ENCODE measurements at regions not wholly inside any gene's neighbourhood (a gene's known extent, or its start where the extent isn't known, plus 50 kb on each side); places are given as distances from the start of the nearest gene placed in this dataset.
"Not testable (repeated sequence)": the region's sequence is repeated elsewhere in the genome, so short reads cannot be mapped to it uniquely, and the experiment has no call there.

DNA sequence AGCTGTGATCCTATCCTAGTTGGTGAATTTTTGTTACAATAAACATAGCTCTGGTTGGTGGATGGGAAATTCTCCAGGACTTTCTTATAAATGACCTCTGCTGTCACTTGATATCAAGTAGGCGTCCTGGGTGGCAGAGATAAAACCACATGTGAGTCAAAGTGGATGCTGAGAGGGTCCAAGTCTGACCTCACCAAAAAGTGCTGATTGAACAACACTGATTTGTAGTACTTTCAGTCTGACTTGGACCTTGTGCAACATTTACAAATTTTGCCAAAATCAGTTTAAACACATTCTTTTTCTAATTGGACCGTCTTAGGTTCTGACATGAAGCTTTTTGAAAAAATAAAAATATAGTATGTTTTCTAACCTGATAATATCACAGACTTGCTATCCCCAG, 585.6 kb downstream of the GALC start:
- no peak for DNase-seq

DNA sequence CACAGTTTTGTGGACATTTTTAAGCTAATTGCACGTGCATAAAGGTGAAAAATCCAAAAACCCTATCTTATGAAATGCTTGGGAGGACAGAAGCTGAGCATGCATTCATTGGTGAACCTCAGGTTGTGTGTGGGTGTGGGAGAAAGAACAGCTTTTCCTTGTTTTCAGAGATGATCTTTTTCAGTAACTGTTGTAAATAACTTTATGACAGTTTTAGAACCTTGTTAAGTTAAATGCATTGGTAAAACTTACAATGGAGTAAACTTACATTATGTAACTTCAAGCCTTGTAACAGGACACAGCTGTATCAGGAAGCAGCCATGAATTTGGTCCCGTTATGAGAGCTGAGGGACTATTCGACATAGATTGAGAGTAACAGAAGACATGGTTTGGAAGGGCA, 587.4 kb downstream of the GALC start:
- no peak for DNase-seq

DNA sequence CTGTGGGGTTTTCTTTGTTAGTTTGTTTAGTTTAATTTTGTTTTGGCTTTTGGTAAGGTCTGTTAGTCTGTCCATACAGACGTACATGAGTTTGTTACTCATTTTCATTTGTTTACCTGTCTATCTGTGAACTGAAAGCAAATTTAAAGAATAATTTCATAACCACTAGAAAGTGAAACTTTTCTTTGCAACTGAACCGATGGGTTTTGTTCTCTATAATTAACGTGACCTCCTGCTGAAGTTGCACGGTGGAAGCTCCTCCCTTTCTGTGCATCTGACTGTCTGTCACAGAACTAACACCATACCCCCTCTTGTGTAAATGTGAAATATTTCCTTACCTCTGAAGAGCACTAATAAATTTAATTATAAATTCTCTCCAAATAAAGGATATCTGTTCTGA, 595.5 kb downstream of the GALC start:
- DNase-seq, result no peak

DNA sequence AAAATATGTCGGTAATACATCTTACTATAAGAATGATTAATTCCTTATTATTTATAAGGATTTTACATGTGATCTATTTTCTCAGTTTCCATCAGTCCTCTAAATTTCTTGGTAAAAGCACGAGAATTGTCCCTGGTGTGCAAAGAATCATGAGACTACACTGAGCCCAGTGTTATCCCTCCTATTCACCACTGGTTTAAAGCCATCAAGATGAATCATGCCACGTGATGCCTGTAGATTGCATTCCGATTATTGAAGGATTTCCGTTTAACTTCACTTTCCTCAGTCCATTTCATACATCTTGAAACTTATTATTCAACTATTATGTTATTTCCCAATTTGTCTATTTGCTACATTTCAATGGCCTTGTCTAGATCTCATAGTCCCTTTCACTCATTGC, 601.9 kb downstream of the GALC start:
- DNase-seq, result no peak

DNA sequence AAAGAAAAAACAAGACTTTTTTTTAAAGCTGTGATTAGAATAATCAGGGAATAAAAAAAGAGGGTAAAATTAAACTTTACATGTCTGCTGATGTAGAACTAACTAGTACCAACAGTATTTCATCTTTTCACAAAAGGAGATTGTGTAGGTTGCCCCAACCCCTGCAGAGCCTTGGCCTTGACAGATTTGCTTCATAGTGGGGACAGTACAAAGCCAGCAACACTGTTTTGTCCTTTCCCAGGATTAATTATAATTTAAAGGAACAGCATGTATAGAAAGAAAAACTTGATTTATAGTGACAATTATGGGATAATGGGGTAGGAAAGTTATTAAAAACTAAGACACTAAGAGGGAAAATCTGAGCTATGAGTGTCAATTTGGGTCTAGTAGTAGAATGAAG, 604.0 kb downstream of the GALC start:
- DNase-seq, result no peak

DNA sequence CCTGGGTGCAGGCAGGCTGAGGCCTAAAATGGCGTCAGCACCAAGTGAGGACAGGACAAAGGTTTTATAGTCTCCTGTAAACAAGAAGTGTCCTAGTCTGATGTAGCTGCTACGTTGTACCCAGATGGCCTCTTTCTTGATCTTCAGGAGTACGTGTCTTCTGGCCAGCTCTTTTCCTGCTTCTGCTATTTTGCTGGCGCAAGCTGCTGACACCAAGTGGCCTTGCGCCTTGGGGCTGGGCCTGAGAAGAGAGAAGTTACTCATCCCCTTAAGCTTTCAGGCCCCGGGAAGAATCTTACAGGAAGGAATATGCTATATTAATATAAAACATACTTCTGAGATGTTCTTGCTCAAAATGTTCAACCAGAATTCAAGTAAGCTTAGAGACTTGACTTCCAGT, 605.2 kb downstream of the GALC start:
- no peak for DNase-seq

DNA sequence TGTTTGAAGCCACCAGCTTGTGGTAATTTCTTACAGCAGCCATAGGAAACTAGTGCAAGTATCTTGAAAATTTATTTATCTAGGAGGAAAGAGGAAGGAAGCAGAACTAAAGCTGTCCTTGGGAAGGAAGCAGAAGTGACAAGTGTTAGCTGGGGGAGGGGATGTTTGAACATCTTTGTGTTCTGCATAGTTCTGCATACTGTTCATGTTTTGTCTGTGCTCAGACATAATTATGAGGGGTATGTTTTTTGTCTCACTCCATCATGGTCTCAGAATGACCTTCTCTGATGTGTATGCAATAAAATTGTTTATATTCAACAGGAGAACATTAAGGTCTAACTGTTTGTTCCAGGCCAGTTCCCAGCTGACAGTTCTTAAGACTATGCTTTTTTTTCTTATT, 606.5 kb downstream of the GALC start:
- no peak for DNase-seq

DNA sequence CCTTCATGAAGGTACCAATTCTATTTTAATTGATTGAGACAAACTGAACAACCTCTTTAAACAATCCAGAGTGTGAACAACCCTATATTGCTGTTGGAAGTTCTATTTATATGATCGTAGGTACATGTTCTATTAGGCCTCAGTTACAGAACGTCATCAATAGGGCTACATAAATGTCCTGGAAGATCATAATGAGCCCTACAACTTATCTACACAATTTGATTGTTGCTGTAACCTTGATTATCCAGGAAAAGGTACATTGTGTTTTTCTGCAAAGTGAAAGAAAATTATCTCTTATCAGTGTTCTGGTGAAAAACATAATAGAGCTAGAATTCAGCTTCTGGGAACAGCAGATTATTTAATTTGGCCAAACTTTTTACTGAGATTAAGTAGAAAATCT, 612.9 kb downstream of the GALC start:
- no peak for DNase-seq

DNA sequence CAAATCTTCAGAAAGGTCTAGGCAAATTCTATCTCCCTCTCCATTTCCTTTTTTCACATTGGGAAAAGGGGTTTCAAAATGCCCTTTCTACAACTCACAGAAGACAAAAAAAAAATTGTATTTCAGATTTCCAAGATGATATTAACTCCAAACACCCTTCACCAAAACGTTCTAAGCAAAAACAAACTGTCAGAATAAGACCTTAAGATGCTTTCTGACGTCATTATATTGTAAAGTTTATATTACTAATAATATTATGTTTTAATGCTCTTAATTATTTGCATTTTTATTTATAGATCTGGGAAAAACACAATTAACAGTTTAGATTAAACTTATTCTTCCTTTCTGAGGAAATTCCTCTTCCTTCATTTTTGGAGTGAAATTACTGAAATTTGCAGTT, 624.2 kb downstream of the GALC start:
- DNase-seq, result no peak

DNA sequence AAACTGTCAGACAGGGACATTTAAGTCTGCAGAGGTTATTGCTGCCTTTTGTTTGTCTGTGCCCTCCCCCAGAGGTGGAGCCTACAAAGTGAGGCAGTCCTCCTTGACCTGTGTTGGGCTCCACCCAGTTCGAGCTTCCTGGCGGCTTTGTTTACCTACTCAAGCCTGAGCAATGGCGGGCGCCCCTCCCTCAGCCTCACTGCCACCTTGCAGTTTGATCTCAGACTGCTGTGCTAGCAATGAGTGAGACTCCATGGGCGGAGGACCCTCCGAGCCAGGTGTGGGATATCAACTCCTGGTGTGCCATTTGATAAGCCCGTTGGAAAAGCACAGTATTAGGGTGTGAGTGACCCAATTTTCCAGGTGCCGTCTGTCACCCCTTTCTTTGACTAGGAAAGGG, 632.7 kb downstream of the GALC start:
- not testable (repeated sequence) for DNase-seq

DNA sequence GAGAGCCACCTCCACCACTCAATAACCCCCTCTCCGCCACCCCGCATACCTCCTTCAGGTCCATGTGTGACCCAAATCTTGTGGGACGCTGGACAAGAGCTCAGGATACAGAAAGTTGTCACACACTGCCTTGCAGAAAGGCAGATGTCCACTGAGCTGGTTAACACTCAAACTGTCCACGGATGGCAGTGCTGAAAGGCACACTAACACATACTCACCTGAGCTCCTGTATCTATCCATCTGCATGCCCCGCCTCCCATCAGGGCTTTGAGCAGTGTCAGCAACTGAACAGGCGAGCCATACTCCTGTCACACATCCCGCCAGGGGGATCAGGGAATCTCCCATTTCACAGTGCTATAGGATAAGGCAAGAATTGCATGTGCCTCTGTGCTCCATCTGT, 642.0 kb downstream of the GALC start:
- peak; percentile 63 for DNase-seq

DNA sequence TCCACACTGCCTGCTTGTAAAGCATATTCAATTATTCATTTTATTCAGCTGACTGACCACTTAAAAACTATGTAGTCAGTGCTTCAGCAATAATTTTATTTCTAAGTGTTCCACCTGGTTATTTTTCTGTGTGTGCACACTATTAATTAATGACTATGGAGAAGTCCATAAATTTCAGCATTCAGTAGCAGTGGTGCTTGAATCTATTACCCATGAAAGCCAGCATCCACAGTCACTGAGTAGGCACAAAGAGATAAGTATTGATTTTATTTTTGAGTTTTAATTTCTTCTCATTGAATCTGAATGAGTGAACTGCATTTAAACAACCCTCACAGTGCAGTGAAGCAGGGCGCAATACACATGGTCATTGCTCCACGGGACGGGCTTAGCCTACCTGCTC, 643.1 kb downstream of the GALC start:
- DNase-seq, result no peak

DNA sequence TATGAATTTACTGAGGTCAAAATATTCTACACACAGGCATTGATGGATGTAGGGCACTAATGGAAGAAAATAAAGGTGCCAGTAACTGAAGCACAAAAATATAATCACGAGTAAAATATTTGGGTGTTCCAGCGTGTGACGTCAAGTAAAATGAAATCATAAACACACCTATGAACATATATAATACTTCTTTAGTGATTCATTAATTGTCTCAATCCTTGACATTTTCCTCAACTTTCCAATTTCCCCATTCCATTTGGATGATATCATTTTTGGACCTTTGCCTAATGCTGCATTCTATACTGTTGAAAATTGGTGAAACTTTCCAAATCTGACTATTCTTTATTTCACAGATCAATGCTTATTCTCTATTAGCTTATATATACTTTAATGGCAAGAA, 649.3 kb downstream of the GALC start:
- no peak for DNase-seq

DNA sequence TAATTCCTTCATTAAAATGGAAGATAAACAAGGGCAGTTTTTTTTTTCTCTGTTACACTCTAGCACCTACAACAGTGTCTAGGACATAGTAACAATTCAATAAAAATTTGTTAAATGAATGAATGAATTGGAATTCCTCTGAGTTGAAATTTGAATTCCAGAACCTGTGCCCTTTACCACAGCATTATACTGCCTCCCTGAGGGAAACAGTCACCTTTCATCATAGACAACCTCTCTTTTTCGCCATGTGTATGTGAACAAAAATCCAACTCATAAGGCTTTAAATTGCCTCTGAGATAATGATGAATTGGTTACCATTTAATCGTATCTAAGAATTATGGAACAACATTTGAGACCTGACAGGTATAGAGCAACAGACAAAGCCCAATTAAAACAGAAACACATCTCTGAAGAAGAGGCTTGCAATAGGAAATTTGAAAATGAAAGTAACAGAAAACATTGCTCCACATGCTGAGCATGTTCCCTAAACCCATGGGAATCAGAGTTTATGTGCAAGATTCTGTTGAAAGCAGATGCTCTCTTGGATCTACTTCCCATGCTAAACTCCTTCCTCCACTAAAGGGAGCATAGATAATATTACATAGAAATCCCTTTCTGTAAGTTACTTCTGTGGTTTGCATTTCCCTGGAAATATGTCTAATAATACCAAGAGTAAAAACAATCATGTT, 657.8 kb downstream of the GALC start:
- no peak for DNase-seq

DNA sequence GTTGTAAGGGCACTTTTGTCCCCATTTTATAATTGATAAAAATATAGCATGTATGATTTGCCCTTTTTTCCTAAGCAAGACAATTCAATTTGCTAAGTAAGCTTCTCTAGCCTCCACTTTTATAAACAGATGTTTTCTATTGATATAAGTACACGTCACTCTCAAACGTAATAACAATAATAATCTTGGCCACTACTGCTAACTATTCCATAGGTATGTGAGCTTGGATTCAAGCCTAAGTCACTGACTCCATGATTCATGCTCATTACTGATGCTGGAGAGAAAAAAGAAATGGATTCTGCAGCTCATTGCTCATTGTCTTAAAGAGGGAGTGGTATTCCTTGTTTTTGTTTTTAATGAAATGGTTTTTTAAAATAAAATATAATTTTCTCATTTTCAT, 661.0 kb downstream of the GALC start:
- no peak for DNase-seq

DNA sequence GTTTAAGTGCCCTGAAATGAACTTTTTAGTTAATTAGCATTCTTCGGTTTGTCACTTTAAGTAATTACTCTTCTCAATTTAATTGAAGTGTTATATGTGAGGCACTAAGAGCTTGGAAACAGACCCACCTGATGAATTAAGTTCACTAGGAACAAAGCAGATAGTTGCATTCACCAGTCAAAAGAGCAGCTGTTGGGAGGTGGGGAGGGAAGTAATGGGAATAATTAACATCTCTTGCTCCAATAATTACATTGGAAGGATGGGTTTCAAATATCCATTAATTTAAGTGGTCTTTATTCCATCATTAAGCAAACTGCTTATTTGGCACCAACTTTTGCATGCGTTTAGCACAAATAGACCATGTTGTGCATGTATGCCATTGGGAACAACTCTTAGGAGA, 667.2 kb downstream of the GALC start:
- DNase-seq, result no peak

DNA sequence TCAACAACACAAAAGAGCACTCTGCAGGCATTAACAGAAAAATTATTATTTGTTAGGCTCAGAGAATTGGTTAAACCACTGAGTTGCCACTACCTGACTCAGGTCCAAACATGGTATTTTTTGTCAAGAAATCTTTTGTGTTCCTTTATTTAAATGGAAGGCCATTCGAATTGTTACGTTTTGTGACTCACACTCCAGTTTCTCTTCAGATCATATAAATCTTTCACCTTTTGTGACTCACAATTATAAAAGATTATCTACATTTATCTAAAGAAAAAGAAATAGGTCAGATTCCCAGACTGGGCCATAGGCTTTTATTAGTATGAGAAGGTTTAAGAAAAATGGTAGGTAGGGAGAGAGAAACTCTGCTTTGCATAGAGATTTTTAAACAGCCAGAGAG, 669.8 kb downstream of the GALC start:
- DNase-seq, result no peak

DNA sequence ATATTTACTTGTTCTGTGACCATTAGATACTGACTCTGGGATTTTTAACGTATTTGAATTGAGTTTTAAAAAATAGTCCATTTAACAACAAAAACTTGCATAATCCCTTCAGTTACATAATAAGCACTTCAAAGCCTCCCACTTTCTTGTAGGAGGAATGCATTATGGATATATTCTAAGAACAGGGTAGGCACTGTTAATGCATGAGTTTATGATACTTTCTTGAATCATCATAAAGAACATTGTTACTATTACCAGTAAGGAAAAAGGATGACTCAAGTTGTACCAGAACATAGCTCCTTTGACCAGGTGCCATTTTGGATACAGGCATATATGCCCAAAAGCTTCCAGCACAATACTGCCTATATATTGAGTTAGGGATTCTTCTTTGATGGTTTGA, 671.4 kb downstream of the GALC start:
- DNase-seq, result no peak

DNA sequence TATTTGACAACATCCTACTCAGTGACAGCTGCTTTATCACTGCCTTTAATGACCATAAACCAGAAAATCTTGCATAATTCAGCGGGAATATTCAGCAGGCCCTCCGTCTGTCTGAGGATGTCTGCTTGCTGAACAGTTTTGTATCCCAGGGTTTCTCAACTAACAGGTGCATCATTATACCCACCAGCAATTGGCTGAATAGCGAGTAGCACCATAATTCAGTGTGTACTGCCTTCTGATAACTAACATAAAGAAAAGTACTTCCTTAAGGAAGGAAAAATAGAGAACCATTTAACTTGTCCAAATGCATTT, 680.1 kb downstream of the GALC start:
- no peak for DNase-seq

DNA sequence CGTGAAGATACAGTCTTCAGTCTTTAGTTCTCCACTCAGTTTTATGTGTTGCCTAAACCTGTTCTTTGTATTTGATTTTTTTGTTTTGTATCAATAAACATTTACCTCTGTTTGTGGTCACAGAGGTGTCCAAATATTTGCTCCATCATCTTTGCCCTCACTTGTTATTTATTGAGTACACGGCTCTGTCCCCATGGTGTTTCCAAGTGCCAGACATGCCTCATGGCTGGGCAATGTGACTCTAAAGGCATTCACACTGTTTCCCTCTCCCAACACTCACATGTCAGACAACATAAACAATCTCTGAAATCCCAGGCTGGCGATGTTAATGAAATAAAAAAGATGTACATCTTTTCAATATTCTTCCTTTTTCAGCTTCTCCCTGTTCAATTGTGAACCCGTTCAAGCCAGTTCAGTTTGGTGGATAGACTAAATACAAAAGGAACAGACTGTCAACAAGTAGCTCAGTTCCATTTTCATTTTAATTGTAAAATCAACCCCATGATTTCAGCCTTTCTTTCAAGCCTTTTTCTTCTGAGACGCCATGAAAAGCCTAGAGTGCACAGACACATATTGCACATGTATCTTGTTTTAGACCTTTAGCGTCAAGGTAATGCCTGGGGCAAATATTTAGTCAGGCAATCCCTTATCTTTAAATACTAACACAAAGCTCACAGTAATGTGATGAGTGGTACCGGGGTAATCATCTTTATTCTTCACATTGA, 680.7 kb downstream of the GALC start:
- no peak for DNase-seq

DNA sequence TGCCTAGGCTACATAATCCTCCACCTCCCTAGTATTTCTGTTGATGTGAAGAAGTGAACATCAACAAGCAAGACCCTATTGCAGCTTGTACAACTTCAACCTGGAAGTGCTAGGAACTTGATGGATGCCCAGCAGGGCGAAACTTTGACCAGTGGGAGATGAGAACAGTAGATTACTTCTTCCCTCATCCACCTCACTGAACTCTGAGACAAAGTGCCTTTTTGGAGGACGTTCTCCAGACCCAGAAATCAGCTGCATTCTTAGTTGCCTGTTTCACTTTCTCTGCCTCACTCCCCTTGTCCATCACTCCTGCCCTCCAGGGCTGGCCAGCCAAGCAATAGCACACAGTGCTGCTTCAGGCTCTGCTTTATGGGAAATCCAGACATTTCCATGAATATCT, 683.4 kb downstream of the GALC start:
- DNase-seq, result peak; percentile 55

DNA sequence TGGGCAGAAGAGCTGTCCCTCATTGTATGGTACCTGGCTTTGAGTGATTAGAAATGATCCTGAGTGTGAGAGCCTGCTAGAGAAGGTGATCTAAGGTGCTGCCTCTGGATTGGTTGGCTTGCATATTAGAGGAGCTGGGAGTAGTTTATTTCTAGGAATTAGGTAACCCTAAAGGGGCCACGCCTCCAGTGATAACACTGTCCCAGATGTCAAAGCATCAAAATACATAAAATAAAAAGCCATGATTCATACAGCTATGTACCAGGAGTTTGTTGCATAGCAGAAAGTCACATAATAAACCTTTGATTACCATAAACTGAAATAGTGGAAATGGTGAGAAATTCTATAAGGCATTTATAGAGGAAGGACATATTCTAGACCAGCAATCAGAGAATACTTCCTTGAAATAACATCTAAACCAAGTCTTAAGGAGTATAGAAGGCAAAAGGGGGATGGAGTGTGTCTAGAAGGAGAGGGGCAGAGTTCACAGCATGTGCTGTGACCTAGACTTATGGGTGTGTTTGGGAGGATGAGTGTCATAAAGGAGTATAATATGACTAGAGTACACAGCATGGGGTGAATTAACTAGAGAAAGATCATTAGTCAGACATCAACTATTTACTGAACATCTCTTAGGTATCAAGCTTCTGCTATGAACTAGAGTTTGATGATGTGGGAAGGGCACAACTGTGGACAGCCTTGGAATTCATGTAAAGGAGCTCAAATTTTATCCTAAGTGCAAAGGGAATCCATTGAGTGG, 686.4 kb downstream of the GALC start:
- DNase-seq, result no peak

DNA sequence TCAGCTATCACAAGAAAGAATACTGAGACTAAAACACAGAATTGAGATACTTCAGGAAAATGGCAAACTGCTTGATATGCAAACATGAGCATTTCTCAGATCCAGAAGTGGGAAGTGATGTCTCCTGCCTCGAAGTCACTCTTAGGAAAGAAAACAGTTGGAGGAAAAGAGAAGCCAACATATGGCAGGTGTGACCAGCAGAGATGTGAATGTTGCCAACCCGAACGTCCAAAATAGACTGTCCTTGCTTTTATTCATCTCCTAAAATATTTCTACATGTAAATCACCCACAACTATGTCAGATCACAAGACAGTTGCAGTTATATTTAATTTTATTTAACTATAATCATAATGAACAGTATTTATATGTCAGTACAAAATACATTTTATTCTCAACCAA, 687.6 kb downstream of the GALC start:
- DNase-seq, result no peak

DNA sequence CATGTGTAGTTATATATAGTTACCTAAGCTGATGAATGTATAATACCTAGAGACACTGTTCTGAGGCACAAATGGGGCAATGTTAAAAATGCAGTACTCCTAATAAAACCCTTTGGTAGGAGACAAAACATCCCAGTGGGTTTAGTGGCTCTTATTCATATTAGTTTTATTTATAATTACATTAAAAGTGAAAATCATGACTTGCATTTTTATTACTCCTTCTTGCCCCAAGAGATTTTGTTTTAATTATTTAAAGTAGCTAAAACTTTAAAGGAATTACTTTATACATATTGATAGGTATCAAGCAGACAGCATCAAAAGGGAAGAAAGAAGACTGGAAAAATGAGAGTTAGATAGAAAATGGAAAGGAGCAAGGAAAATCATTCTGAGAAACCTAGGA, 688.6 kb downstream of the GALC start:
- no peak for DNase-seq

DNA sequence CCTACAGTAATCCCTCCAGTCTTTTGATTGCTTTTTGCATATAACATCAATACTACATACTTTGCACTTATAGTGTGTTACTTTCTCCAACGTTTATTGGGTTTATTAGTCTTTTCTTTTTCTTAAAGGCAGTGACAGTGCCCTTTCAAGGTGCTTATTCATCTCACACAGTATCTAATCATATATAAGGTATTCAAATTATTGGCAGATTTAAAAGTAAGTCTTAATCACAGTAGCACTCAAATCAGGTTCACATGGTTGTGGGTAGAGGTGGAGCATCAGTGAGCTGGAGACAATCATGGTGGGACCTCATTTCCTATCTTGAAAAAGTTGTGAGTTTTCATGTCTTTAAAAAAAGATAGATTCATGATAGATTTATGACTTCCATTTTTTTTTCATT, 706.2 kb downstream of the GALC start:
- DNase-seq, result no peak

Measured in islet precursor cell (in vitro differentiated cells).